ENCODE measurements at regions not wholly inside any gene's neighbourhood (a gene's known extent, or its start where the extent isn't known, plus 50 kb on each side); places are given as distances from the start of the nearest gene placed in this dataset.
A peak's percentile ranks its signal among the peaks of the same experiment; 100 is the strongest.

DNA sequence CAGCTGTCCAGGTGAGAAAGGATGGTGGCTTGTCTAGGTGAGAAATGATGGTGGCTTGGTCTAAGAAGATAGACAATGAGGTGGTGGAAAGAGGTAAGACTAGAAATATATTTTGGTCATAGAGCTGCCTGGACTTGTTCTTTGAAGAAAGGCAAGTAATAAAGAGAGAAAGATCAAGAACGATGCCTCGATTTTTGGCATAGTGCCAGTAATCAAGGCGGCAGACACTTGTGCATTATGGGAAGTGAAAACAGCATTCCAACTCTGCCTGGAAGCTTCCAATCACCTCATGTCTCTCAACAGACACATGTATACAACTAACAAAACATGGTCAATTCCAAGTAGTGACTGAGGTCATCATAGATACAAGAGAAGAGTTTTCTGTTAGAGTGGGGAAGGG is 423.8 kb upstream of the NRP1 start:
- DNase-seq (ENCODE audit: low read depth in 4 of 4, low spot score in 3 of 4): no peak

DNA sequence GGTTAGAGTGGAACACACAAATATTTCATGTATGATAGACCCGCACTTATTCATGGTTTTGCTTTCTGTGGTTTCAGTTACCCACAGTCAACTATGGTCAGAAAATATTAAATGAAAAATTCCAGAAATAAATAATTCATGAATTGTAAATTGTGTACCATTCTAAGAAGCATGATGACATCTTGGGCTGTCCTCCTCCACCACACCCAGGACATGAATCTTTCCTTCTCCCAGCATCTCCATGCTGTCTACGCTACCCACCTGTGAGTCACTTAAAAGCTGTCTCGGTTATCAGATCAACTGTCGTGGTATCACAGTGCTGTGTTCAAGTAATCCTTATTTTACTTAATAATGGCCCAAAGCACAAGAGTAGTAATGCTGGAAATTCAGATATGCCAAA is 419.6 kb upstream of the NRP1 start:
- no peak for DNase-seq (ENCODE audit: low read depth in 4 of 4, low spot score in 3 of 4)

DNA sequence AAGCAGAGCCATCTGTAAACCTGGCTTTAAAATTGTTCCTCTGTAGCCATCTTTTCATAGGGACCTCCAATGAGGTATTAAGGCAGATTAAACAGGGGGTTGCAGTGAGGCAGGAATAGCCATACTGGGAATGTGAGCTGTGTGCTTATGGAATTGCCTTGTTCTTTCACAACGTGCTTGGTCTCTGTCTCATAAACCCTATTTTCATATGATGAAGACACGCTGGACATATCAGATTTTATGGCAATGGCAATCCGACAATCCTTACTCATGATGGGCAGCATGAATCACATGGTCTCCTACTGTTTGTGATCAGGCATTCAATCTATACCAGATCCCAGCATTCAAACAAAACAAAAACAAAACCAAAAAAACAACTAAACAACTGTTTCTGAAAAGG is 418.9 kb upstream of the NRP1 start:
- no peak for DNase-seq (ENCODE audit: low read depth in 4 of 4, low spot score in 3 of 4)

DNA sequence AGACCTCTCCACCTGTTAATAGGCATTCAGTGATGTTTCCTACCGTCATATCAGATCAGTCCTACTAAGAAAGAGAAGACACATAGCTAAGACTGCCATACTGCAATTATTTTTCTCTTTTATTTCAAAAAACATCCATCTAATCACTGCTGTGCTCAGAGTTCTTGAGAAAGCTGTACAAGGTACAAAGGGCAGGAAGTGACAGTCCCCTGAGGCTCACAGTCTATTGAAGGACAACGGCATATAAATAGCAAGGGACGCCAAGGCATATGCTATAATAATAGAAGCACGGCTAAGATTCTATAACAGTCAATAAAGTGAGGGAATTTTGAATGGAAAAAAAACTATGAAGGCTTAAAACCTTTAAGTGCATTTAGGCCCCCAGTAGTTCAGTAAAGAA is 415.3 kb upstream of the NRP1 start:
- DNase-seq (ENCODE audit: low read depth in 4 of 4, low spot score in 3 of 4): no peak

DNA sequence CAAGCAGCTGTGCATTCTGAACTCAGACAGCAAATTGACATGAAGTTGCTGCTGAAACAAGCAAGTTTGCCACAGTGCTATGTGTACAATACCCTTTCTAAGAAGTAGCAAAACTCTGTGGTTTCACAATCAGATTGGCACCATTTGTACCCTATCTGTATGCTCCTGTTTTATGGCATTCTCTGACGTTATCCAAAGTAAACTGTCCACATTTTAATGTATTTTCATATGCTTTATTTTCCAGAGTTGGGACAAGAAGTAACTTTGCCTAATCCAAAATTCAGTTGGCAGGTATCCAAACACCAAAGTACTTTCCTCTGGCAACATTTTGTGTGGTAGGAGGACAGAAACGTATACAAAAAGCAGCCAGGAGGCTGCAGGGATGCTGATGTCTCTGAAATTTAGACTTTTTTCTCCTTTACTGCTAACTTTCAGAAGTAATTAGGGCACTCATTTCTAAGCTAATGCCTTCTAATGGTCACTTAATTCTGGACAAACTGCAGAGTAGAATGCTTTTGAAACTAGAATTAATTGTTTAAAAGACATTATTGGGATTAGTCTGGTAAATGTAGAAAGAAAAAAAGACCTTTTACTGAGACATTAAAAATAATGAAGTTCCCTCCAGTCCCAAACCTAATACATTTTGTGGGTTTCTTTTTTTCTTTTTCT is 414.7 kb upstream of the NRP1 start:
- no peak for DNase-seq (ENCODE audit: low read depth in 4 of 4, low spot score in 3 of 4)

DNA sequence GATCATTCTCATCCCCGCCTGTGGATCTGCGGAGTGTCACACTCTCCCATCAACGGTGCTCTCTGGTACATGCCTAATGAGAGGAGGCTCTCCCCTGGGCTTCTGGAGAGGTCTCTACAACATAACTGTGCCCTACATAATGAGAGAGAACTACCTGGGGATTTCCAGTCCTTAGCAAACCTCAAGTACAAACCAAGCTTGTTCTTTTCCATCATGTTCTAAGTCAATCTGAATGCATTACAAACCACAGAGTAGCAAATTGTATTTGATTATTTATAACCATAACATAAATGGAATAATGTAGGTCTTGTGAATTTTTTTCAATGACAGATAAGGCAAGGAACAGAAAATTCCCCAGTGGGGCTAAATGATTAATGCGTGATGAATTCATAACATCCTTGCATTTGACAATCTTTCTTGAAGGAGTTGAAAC is 412.4 kb upstream of the NRP1 start:
- no peak for DNase-seq (ENCODE audit: low read depth in 4 of 4, low spot score in 3 of 4)

DNA sequence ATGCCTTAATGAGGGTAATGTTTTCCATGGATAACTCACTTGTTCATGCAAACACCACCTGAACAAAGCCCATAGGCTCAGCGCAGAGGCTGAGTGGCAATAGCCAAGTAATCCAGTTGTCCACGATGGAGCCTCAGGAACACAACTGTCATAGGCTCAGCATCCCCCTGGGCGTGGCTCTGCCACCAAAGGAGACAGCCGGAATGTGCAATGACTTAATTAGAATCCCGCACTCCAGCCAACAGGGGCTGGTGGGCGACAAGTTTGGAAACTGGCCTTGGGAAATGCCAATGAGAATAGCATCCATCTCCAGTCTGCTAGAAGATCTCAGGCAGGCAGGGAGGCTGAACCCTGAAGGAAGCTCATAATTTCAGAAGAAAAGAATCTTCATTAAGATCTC is 411.7 kb upstream of the NRP1 start:
- no peak for DNase-seq (ENCODE audit: low read depth in 4 of 4, low spot score in 3 of 4)

DNA sequence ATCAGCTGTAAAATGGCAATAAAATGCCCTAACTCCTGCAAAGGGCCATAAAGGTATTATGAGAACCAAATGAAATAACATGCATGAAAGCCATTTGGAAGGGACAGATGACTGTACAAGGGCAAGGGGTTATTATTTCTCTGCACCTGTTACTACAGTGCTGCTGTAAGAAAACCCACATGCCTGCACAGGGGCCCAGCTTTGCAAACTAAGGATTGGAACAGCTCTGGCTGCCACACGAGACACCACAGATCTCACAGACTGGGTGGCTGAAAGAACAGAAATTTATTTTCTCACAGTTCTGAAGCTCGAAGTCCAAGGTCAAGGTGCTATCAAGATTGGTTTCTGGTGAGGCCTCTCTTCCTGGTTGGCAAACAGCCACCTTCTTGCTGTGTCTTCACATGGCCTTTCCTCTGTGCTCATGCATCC is 409.0 kb upstream of the NRP1 start:
- no peak for DNase-seq (ENCODE audit: low read depth in 4 of 4, low spot score in 3 of 4)

DNA sequence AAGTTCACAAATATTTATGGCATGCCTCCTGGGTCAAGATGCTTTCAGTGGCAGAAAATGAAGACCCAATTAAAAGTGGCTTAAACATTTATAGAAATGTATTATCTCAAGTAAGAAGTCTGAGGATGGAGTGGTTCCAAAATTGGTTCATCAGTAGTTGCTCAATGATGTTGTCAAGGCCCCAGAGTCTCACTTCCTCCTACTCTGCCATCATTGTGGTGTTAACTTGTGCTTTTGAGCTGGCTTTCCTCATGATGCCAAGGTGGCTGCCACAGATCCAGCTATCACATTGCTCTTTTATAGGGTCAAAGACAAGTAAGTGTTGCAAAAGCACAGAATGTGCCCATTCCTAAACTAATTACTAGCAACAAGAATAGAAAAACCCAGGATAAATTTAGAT is 404.6 kb upstream of the NRP1 start:
- no peak for DNase-seq (ENCODE audit: low read depth in 4 of 4, low spot score in 3 of 4)

DNA sequence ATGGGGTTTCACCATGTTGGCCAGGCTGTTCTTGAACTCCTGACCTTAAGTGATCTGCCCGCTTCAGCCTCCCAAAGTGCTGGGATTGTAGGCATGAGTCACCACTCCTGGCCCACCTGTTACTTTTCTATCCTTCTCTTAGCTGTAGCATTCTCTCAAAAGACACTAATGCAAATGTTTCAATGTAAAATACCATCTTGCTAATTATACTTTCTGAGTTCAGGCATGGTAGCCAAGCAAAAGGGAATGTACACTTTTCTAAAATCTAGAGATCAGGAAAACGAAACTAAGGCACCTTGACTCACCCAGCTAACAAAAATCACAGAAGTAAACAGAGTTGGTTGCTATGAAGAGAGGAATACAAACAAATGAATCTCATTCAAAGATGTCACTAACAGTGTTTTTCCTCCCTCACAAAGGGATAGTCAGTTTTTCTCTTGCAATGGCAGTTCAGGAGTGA is 401.0 kb upstream of the NRP1 start:
- no peak for DNase-seq (ENCODE audit: low read depth in 4 of 4, low spot score in 3 of 4)

DNA sequence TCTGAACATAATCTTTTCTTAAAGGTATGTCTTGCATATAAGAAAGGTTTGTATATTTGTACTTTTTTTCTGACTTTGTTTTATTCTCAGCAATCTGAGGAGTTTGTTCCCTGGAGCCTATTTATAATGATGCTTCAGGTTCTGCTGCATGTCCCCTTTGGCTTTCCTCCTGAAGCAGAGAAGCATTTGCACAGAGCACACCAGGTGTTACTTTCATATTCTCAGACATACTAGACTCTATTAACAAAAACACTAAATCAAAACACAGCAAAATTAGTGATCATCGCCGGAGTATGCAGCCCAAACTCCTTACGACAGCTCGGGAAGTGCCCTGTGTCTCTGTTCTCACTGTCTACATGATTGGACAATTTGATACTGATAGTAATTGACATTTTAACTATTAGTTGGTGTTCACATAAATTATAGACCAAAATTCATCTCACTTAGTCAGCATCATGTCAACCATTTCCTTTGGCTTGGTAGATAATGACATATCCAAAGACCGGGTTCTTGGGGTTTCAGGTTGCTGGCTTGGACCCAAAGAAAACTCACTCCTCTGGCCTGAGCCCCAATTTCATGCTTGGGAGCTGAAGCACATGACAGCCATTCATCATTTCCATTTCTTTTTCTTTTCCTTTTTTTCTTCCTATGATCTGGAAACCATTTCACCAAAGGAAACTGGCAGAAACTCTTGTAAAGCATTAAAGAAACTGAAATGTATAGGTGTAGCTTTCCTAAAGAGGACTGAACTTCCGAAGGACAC is 400.1 kb upstream of the NRP1 start:
- no peak for DNase-seq (ENCODE audit: low read depth in 4 of 4, low spot score in 3 of 4)

DNA sequence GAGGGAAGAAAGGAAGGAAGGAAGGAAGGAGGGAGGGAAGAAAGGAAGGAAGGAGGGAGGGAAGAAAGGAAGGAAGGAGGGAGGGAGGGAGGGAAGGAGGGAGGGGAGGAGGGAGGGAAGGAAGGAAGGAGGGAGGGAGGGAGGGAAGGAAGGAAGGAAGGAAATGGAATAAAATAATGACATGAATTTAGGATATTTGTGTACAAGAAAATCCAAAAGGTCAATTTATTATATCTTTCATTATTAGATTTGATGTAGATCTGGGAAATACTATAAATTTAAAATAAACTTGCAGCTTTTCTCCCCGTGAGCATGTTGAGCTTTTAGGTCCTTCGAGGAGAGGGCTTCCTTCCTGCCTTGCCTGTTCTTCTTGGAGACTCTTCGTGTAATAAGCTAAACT is 398.6 kb upstream of the NRP1 start:
- DNase-seq (ENCODE audit: low read depth in 4 of 4, low spot score in 3 of 4): no peak

DNA sequence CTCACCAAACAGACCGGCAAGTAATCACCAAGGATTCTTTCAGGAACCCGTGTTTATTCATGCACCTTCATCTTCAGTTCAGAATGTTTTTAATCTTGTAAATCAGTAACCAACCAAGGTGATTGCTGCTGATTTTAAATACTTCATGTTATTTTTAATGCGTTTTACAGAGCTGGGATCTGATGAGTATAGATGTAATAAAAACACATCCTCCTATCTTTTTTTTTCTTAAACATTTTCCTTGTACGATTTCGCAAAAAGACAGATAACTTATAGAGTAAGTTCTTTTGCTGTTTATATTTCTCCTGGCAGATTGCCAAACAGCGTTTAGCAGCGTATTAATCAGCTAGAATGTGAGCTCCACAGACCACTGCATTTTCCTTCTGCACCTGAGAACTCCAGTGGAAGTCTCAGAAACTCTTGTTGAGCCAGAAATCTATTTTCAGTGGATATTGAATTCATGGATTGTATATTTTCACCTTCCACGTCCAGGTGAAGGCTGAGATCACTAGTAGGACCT is 397.8 kb upstream of the NRP1 start:
- DNase-seq (ENCODE audit: low read depth in 4 of 4, low spot score in 3 of 4): peak in 2 of 4 donors; percentile 20 to 43

DNA sequence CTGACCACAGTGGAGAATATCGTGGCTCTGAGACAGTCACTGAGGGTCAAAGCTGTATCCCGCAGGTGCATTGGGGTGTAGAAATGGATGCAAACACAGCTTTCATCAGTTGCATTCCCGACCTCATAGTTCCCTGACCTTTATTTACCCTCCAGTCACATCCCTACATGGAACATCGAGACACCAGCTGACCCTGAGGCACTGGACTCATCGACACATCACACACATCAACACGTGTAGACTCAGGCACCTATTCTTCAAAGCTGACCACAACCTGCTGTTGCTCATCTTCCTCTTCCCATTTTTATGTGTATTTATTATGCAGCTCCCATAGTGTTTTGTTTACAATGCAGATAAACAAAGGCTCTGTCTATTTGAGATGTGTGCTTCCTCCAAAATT is 396.9 kb upstream of the NRP1 start:
- no peak for DNase-seq (ENCODE audit: low read depth in 4 of 4, low spot score in 3 of 4)

DNA sequence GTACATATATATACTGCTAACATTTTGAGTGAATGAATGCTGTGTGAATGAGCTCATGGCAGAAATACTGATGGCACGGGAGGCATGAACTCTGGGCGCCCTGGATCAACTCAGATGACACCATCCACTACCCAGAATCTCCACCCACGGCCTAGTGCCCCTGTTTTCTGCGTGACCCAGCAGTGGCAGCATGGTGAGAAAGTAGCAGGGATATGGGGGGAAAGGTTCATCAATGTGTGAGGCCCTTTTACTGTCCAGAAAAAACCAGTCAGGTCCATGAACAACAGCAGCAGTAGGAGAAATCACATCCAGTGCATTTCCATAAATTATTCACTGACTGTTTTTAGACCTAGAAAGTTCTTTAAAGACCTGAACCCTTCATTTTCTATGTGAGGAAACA is 391.0 kb upstream of the NRP1 start:
- no peak for DNase-seq (ENCODE audit: low read depth in 4 of 4, low spot score in 3 of 4)

DNA sequence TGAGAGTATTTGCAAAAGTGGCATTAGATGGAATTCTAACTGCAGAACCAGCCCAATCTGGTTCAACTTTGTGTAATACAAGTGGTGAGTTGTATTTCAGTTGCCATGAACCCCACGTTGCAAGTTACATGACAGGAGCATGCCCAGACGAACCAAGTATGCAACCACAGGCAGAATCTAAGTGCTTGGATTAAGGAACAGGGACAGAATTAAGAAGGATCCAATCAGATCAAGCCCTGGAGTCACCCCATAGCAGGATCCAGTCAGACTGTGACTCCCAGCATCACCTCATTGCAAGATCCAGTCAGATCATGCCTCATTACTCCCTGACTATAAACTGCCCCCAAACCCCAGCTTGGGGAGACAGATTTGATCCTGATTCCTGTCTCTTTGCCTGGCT is 388.7 kb upstream of the NRP1 start:
- no peak for DNase-seq (ENCODE audit: low read depth in 4 of 4, low spot score in 3 of 4)

DNA sequence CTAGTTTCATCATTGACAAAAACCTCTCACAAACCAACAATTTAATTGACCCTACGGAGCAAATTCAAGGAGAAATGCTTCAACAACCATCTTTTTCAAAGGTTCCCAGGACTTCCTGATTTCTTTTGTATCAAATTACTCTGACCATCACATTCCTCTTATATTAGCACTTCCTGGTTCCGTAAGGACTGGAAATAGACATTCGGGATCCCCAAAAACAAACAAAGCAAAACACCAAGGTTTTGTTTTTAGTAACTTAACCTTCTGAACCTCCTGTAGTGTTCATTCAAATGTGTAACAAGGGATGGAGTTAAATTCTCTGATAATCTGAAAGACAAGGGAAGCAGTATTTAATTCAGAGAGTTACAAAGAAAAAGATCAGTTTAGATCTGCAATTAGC is 387.6 kb upstream of the NRP1 start:
- DNase-seq (ENCODE audit: low read depth in 4 of 4, low spot score in 3 of 4): no peak

DNA sequence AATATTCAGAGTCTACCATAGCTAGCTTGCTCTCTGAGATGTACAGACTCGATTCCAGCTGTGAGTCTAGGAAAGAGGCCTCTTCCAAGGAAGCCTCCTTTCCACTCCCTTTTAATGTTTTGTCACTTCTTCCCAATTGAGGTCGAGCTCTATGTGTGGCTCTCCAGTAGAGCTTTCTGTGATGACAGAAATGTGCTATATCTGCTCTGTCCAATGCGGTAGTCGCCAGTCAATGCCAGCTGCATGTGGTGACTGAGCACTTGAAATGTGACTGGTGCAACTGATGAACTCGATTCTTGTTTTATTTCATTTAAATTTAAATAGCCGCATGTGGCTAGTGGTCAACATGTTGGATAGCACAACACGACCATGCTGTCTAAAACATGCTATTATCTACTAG is 387.0 kb upstream of the NRP1 start:
- no peak for DNase-seq (ENCODE audit: low read depth in 4 of 4, low spot score in 3 of 4)

DNA sequence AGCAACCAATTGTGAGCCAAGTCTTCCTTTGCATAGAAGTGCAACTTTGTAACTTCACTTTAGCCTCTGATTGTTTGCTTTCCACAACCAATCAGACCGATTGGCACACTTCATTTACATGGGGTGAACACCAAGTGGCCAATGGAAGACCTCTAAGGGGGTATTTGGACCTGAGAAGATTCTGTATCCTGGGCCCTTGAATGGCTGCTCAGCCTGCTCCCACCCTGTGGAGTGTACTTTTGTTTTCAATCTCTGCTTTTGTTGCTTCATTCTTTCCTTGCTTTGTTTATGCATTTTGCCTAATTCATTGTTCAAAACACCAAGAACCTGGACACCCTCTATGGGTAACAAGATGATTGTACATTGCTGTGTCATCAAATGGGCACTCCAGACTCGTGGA is 385.7 kb upstream of the NRP1 start:
- DNase-seq (ENCODE audit: low read depth in 4 of 4, low spot score in 3 of 4): no peak

DNA sequence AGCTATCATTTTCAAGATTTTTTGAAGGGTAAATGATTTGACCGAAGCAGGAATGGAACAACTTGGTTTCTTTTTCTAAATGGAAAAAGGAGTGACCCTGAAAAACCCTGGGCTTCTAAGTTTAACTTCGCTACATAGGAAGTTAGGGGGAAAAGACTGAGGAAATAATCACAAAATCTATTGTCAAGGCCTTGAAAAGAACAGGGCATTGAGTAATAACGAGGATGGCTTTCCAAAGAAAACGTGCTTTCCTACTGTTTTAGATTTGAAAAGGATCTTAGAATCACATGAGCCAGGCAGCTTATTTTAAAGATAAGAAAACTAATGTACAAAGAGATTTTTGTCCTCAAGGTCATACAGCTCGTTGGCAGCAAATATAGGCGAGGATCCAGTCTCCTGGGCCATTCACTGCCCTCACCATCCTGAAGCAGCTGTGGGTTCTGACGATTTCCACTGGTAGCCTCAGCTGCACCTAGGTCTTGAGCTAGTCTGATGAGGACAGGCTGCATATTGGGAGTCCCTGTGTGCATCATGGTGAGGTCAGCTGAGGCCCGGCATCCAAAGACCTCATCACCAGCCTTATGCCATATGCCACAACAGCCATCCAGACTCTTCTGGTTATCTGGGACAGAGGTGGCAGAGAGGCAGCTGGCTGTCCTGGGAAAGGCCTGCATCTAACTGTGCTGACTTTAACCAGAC is 384.7 kb upstream of the NRP1 start:
- DNase-seq (ENCODE audit: low read depth in 4 of 4, low spot score in 3 of 4): no peak

DNA sequence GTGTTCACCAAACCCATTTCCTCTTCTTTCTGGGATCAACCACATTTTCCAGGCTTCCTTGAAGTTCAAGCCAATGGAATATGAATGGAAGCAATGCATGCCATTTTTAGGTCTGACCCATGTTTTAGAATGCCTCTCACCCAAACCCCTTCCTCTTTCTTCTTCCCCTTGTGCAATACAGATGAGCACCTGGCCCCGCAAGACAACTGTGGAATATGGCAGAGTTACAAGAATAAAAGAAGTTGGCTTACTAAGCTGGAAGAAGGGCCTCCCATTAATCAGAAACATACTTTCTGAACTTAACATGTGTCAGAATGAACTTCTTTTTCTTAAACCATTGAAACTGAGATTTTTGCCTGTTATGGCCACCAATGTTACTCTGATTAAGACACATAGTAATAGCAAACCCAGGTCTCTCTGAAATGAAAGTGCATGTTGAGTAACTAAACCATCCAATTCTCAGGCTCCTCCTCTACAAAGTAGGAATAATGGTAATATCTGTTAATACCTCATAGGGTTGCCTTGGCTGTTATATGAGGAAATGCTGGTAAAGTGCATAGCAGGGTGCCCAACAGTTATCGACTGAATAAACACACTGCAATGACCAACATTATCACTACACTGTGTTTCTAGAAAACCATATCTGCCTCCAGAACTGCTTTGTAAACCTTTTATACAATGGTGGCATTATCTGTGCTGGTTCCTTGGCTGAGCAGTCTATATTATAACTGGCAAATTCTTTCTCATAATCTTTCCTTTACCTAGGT is 382.2 kb upstream of the NRP1 start:
- no peak for DNase-seq (ENCODE audit: low read depth in 4 of 4, low spot score in 3 of 4)
